Trophoblast cell (in vitro differentiated cells and primary cell): ENCODE measurements at regions not wholly inside any gene's neighbourhood (a gene's known extent, or its start where the extent isn't known, plus 50 kb on each side); places are given as distances from the start of the nearest gene placed in this dataset.

Experiments used
- DNase-seq, 2 donors: peaks; one replicate each; pipeline ENCODE4 v3.0.0-alpha.2; 2016
- H2AFZ ChIP-seq: 2 replicates; pipeline ENCODE4 v1.6.1; 2013; ENCODE audit warnings: low read length, moderate library complexity, mild to moderate bottlenecking; ENCODE audit not compliant: insufficient read depth, poor library complexity
- H2AK5ac ChIP-seq: 2 replicates; pipeline ENCODE4 v1.6.1; 2013; ENCODE audit warnings: mild to moderate bottlenecking, low read length
- H2BK120ac ChIP-seq: 2 replicates; pipeline ENCODE4 v1.6.1; 2013; ENCODE audit warnings: low read length, mild to moderate bottlenecking, moderate library complexity; ENCODE audit not compliant: insufficient read depth, poor library complexity
- H2BK12ac ChIP-seq: 2 replicates; pipeline ENCODE4 v1.6.1; 2013; ENCODE audit warnings: mild to moderate bottlenecking, low read length, moderate library complexity
- H2BK5ac ChIP-seq: 2 replicates; pipeline ENCODE4 v1.6.1; 2013; ENCODE audit warnings: low read length, low read depth, moderate library complexity, mild to moderate bottlenecking; ENCODE audit not compliant: poor library complexity
- H3K14ac ChIP-seq: 2 replicates; pipeline ENCODE4 v1.6.1; 2013; ENCODE audit warnings: mild to moderate bottlenecking, low read length
- H3K18ac ChIP-seq: 2 replicates; pipeline ENCODE4 v1.6.1; 2013; ENCODE audit warnings: mild to moderate bottlenecking, low read length
- H3K23ac ChIP-seq: 2 replicates; pipeline ENCODE4 v1.6.1; 2013; ENCODE audit warnings: low read length
- H3K27ac ChIP-seq: 2 replicates; pipeline ENCODE4 v1.5.1; 2013; ENCODE audit warnings: low read depth, mild to moderate bottlenecking, inconsistent platforms, low read length, moderate library complexity
- H3K27me3 ChIP-seq: 2 replicates; pipeline ENCODE4 v1.6.1; 2013; ENCODE audit warnings: inconsistent platforms, mild to moderate bottlenecking, low read length, moderate library complexity; ENCODE audit not compliant: insufficient read depth
- H3K36me3 ChIP-seq, 2 experiments: 1 replicate in 1 of 2; 2 replicates in 1 of 2; pipeline ENCODE4 v1.6.1; 2013; ENCODE audit warnings: low read length in 2 of 2, mild to moderate bottlenecking in 2 of 2, moderate library complexity in 1 of 2; ENCODE audit not compliant: insufficient read depth in 2 of 2, control insufficient read depth in 1 of 2
- H3K4ac ChIP-seq: 2 replicates; pipeline ENCODE4 v1.6.1; 2013; ENCODE audit warnings: low read depth, mild to moderate bottlenecking, low read length, moderate library complexity
- H3K4me1 ChIP-seq, 2 experiments: 1 replicate in 1 of 2; 2 replicates in 1 of 2; pipeline ENCODE4 v1.6.1; 2013; ENCODE audit warnings: low read length in 2 of 2, mild to moderate bottlenecking in 2 of 2, moderate library complexity in 1 of 2; ENCODE audit not compliant: insufficient read depth in 2 of 2, control insufficient read depth in 1 of 2
- H3K4me2 ChIP-seq: 2 replicates; pipeline ENCODE4 v1.6.1; 2013; ENCODE audit warnings: inconsistent platforms, mild to moderate bottlenecking, low read length, moderate library complexity
- H3K4me3 ChIP-seq: 2 replicates; pipeline ENCODE4 v1.5.1; 2013; ENCODE audit warnings: mild to moderate bottlenecking, low read depth, low read length, inconsistent platforms
- H3K79me1 ChIP-seq: one replicate; pipeline ENCODE4 v1.6.1; 2013; ENCODE audit warnings: low read length
- H3K79me2 ChIP-seq: 2 replicates; pipeline ENCODE4 v1.6.1; 2013; ENCODE audit warnings: low read length, mild to moderate bottlenecking; ENCODE audit not compliant: control insufficient read depth, insufficient read depth, poor library complexity
- H3K9ac ChIP-seq: 2 replicates; pipeline ENCODE4 v1.6.1; 2013; ENCODE audit warnings: mild to moderate bottlenecking, low read length
- H3K9me3 ChIP-seq: 2 replicates; pipeline ENCODE4 v1.6.1; 2013; ENCODE audit warnings: low read depth, mild to moderate bottlenecking, control low read depth, inconsistent platforms, low read length; ENCODE audit not compliant: insufficient read depth
- H4K12ac ChIP-seq: 2 replicates; pipeline ENCODE4 v1.6.1; 2013; ENCODE audit warnings: low read depth, mild to moderate bottlenecking, low read length, moderate library complexity
- H4K8ac ChIP-seq: 2 replicates; pipeline ENCODE4 v1.6.1; 2013; ENCODE audit warnings: low read depth, mild to moderate bottlenecking, low read length, moderate library complexity
- H4K91ac ChIP-seq: one replicate; pipeline ENCODE4 v1.6.1; 2013; ENCODE audit warnings: low read depth, mild to moderate bottlenecking, low read length, moderate library complexity
- WGBS: extraction: QIAGEN DNeasy Blood & Tissue Kit; methylation state at CpG from one replicate; pipeline ENCODE4 v1.1.7; 2013; ENCODE audit warnings: missing lambda C conversion rate; ENCODE audit not compliant: insufficient read length, insufficient coverage; ENCODE audit errors: extremely low coverage; 5-methylcytosine and 5-hydroxymethylcytosine counted together

DNA sequence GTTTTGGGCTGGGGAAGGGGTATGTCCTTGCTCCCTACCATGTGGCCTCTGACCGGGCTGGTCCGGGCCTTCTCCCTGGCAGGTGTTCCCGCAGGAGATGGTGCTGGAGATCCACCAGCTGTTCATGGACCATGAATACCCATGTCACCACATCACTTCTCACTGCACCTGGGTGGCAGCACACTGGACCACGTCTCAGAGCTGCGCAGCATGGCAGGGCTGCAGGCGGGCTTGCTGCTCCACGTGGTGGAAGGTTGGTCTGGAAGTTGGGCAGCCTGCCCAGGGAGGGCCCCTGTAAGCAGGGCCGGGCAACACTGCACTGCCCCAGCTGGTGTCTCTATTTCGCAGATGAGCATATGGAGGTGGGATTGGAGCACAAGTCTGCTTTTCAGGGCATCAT lies 169.5 kb upstream of the ZNF267 start:
- no peak overlapping the region for H3K23ac ChIP-seq
- no peak overlapping the region for H4K91ac ChIP-seq
- no peak overlapping the region for H3K4ac ChIP-seq
- H3K4me1 ChIP-seq: no peaks in the 10 kb centered on the region
- no peak overlapping the region for H3K27ac ChIP-seq
- H3K14ac ChIP-seq: no peak overlapping the region
- H3K36me3 ChIP-seq: peaks cover 60 to 62% of the 10 kb centered on the region in 2 experiments
- no peak overlapping the region for H2BK120ac ChIP-seq
- no peak overlapping the region for H3K4me2 ChIP-seq
- no peak overlapping the region for H2BK5ac ChIP-seq
- no peak overlapping the region for H4K12ac ChIP-seq
- no peaks in the 10 kb centered on the region for H3K27me3 ChIP-seq
- no peak for DNase-seq
- no peak overlapping the region for H3K9ac ChIP-seq
- H3K9me3 ChIP-seq: peaks cover 5% of the 10 kb centered on the region
- no peak overlapping the region for H2AFZ ChIP-seq
- WGBS: no CpG with 5 or more reads among the region's 9 CpGs
- no peak overlapping the region for H2BK12ac ChIP-seq
- no peak overlapping the region for H3K4me3 ChIP-seq
- peaks cover 4% of the 10 kb centered on the region for H3K79me1 ChIP-seq
- H4K8ac ChIP-seq: no peak overlapping the region
- no peak overlapping the region for H3K18ac ChIP-seq
- H3K79me2 ChIP-seq: peaks cover 4% of the 10 kb centered on the region
- no peak overlapping the region for H2AK5ac ChIP-seq

DNA sequence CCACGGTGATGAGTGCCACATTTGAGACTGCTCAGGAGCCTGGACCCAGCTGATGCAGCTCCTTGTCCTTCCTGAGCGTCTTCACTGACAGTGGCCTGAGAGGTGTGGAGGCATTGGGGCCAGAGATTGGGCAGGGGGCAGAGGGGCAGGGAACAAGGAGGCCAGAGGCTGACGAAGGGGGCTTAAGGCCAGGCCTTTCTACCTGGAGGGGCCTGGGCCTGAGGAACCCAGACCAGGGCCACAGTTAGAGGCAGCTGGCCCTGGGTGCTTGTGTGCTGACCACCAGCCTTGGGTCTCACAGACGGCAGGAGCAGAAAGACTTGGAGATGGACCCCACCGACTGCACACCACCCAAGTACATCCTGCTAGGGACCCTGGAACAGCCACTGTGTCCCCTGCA lies 168.2 kb upstream of the ZNF267 start:
- Histone ChIP-seq H2BK120ac (no peak overlapping the region), H2AK5ac (no peak overlapping the region), H2AFZ (no peak overlapping the region), H3K4me2 (no peak overlapping the region), H3K9me3 (peaks cover 3% of the 10 kb centered on the region), H2BK12ac (no peak overlapping the region), H4K91ac (no peak overlapping the region), H3K4me3 (no peak overlapping the region), H4K8ac (no peak overlapping the region), H2BK5ac (no peak overlapping the region), H3K79me2 (peaks cover 4% of the 10 kb centered on the region), H3K27me3 (no peaks in the 10 kb centered on the region), H3K9ac (no peak overlapping the region), H3K36me3 (peaks cover 62 to 64% of the 10 kb centered on the region in 2 experiments), H3K4me1 (peaks cover 3% of the 10 kb centered on the region in 2 experiments), H3K23ac (no peak overlapping the region), H3K4ac (no peak overlapping the region), H3K27ac (no peak overlapping the region), H3K79me1 (peaks cover 4% of the 10 kb centered on the region), H3K18ac (no peak overlapping the region), H4K12ac (no peak overlapping the region), H3K14ac (no peak overlapping the region)
- no peak for DNase-seq
- no CpG with 5 or more reads among the region's 5 CpGs for WGBS

DNA sequence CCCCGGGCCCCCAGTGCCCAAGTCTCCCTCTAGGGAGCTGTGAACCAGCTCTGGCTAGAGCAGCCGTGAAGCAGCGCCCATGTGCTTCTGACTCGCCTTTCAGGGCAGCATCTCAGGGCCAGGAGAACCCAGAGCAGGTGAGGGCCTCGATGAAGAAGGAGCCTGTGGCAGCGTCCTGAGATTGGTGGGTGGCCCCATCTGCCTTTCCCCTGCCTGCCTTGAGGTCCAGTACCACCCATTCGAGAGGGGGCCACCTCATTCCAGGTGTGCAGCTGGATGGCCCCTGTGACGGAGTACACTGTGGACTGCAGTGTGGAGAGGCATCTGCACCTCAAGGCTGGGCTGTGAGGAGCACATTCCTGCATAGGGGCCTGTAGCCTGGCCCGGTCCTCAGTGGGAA lies 167.3 kb upstream of the ZNF267 start:
- no peak for DNase-seq
- H3K23ac ChIP-seq: no peak overlapping the region
- no peak overlapping the region for H3K27ac ChIP-seq
- H2BK120ac ChIP-seq: no peak overlapping the region
- H3K4me1 ChIP-seq: peaks cover 3% of the 10 kb centered on the region in 2 experiments
- H2BK5ac ChIP-seq: no peak overlapping the region
- no peaks in the 10 kb centered on the region for H3K27me3 ChIP-seq
- H3K14ac ChIP-seq: no peak overlapping the region
- no peak overlapping the region for H3K9ac ChIP-seq
- no peak overlapping the region for H3K4me2 ChIP-seq
- H4K91ac ChIP-seq: no peak overlapping the region
- no peak overlapping the region for H4K8ac ChIP-seq
- no peak overlapping the region for H4K12ac ChIP-seq
- H3K36me3 ChIP-seq: peaks cover 62 to 64% of the 10 kb centered on the region in 2 experiments
- H3K4ac ChIP-seq: no peak overlapping the region
- H2BK12ac ChIP-seq: no peak overlapping the region
- H3K9me3 ChIP-seq: peaks cover 3% of the 10 kb centered on the region
- no CpG with 5 or more reads among the region's 9 CpGs for WGBS
- no peak overlapping the region for H3K18ac ChIP-seq
- no peak overlapping the region for H3K4me3 ChIP-seq
- H3K79me2 ChIP-seq: no peaks in the 10 kb centered on the region
- H2AFZ ChIP-seq: no peak overlapping the region
- H2AK5ac ChIP-seq: no peak overlapping the region
- H3K79me1 ChIP-seq: no peaks in the 10 kb centered on the region

DNA sequence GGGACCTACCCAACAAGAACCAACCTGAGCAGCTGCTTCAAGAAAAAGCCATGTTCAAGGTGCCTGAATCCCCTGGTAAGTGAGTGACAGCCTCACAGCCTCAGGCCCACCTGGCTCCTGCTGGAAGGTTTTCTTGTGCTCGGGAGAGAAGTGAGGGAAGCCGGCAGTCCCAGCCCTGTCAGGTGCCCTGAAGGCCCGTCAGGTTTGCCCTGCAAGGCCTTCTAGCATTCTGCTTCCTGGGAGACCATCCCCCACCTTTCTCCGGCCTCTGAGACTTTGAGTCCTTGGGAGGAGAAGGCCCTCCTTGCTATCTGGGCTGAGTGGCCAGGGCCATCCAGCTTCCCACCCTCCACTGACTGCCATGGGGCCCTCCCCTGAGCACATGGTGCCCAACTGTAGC lies 166.7 kb upstream of the ZNF267 start:
- no peak overlapping the region for H3K4me2 ChIP-seq
- no peak overlapping the region for H4K12ac ChIP-seq
- no CpG with 5 or more reads among the region's 4 CpGs for WGBS
- H2AFZ ChIP-seq: no peak overlapping the region
- DNase-seq: no peak
- H3K79me2 ChIP-seq: no peaks in the 10 kb centered on the region
- H4K91ac ChIP-seq: no peak overlapping the region
- peaks cover 3% of the 10 kb centered on the region for H3K9me3 ChIP-seq
- no peak overlapping the region for H2BK12ac ChIP-seq
- no peaks in the 10 kb centered on the region for H3K79me1 ChIP-seq
- no peak overlapping the region for H3K23ac ChIP-seq
- H3K14ac ChIP-seq: no peak overlapping the region
- no peak overlapping the region for H3K4me3 ChIP-seq
- H3K27me3 ChIP-seq: no peaks in the 10 kb centered on the region
- no peak overlapping the region for H3K27ac ChIP-seq
- H3K18ac ChIP-seq: no peak overlapping the region
- H2AK5ac ChIP-seq: no peak overlapping the region
- H3K4ac ChIP-seq: no peak overlapping the region
- H3K9ac ChIP-seq: no peak overlapping the region
- peaks cover 62 to 64% of the 10 kb centered on the region in 2 experiments for H3K36me3 ChIP-seq
- H3K4me1 ChIP-seq: peaks cover 3% of the 10 kb centered on the region in 2 experiments
- H2BK5ac ChIP-seq: no peak overlapping the region
- no peak overlapping the region for H2BK120ac ChIP-seq
- H4K8ac ChIP-seq: no peak overlapping the region
